Thyroid gland (tissue), 4 donors: ENCODE measurements at regions not wholly inside any gene's neighbourhood (a gene's known extent, or its start where the extent isn't known, plus 50 kb on each side); places are given as distances from the start of the nearest gene placed in this dataset.

Experiments
- DNase-seq, 2 donors: peaks; one replicate each; pipeline ENCODE4 v3.0.0-alpha.2; 2019
- H3K27ac ChIP-seq, 3 donors: fragments of 200-600 bp; sonication (generic); 1 replicate in 2 of 3; 2 replicates in 1 of 3; pipeline ENCODE4 v1.5.1; 2016 to 2019; ENCODE audit warnings: mild to moderate bottlenecking in 1 of 3, moderate library complexity in 1 of 3
- H3K27me3 ChIP-seq: fragments of 200-600 bp; sonication (generic); one replicate; pipeline ENCODE4 v1.5.1; 2019
- H3K36me3 ChIP-seq, 2 donors: fragments of 200-600 bp; sonication (generic); one replicate each; pipeline ENCODE4 v1.5.1; 2016 to 2019
- H3K4me1 ChIP-seq, 2 donors: fragments of 200-600 bp; sonication (generic); one replicate each; pipeline ENCODE4 v1.5.1; 2017 to 2019
- H3K4me3 ChIP-seq, 3 donors: fragments of 200-600 bp; sonication (generic); replicated peaks in 1 of 3; 1 replicate in 2 of 3; 2 replicates in 1 of 3; pipeline ENCODE4 v1.5.1; 2016; ENCODE audit warnings: mild to moderate bottlenecking in 1 of 3
- H3K9me3 ChIP-seq: fragments of 200-600 bp; sonication (generic); one replicate; pipeline ENCODE4 v1.5.1; 2017
- POLR2A ChIP-seq, 2 donors: fragments of 450-650 bp; IDR thresholded peaks; one replicate each; pipeline ENCODE4 v1.6.1; 2017; ENCODE audit warnings: antibody characterized with exemption in 2 of 2, mild to moderate bottlenecking in 2 of 2, moderate library complexity in 1 of 2
- WGBS, 2 donors: methylation state at CpG; one replicate each; pipeline ENCODE4 v1.1.5; 2017; 5-methylcytosine and 5-hydroxymethylcytosine counted together
- intact Hi-C: fragments of 100-400 bp; cut with DNase I; formaldehyde crosslinking; loops from one replicate; pipeline ENCODE4 v1.15.1; 2023
- TF ChIP-seq, protein P1 (sequence below), 6 experiments: fragments of 200-600 bp in 3 of 6; fragments of 450-650 bp in 3 of 6; sonication (generic) in 3 of 6; IDR thresholded peaks; one replicate each; pipeline ENCODE4 v1.5.1; 2016 to 2019; ENCODE audit warnings: antibody characterized with exemption in 6 of 6, mild to moderate bottlenecking in 2 of 6, inconsistent platforms in 1 of 6, moderate library complexity in 1 of 6

DNA sequence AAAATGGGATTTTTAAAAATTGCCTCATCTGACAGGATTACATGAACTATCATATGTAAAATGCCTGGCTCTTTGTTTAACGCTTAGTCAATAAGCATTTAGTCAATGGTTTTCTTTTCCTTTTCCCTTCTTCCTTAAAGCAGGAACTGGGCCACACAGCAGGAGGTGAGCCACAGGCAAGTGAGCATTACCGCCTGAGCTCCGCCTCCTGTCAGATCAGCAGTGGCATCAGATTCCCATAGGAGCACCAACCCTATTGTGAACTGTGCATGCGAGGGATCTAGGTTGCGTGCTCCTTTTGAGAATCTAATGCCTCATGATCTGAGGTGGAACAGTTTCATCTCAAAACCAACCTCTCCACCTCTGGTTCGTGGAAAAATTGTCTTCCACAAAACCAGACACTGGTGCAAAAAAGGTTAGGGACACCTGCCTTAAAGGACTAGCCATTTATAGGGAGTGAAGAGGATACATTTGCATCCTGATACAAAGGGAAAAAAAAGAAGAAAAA, 306.1 kb downstream of the FBXW7 start:
- Histone ChIP-seq H3K9me3 (no peaks in the 10 kb centered on the region), H3K27me3 (no peaks in the 10 kb centered on the region), H3K4me1 (no peaks in the 10 kb centered on the region), H3K36me3 (no peaks in the 10 kb centered on the region), H3K27ac (no peak overlapping the region), H3K4me3 (no peak overlapping the region)
- intact Hi-C loops, result no loop called here
- WGBS, 2 donors, result 93 to 94% methylated on average over 6 of the region's 6 CpGs
- no peak for DNase-seq
- TF ChIP-seq, protein P1, sequence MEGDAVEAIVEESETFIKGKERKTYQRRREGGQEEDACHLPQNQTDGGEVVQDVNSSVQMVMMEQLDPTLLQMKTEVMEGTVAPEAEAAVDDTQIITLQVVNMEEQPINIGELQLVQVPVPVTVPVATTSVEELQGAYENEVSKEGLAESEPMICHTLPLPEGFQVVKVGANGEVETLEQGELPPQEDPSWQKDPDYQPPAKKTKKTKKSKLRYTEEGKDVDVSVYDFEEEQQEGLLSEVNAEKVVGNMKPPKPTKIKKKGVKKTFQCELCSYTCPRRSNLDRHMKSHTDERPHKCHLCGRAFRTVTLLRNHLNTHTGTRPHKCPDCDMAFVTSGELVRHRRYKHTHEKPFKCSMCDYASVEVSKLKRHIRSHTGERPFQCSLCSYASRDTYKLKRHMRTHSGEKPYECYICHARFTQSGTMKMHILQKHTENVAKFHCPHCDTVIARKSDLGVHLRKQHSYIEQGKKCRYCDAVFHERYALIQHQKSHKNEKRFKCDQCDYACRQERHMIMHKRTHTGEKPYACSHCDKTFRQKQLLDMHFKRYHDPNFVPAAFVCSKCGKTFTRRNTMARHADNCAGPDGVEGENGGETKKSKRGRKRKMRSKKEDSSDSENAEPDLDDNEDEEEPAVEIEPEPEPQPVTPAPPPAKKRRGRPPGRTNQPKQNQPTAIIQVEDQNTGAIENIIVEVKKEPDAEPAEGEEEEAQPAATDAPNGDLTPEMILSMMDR (IDR thresholded peaks at IDR 0.05), result no peak
- no peak for TF ChIP-seq POLR2A (IDR thresholded peaks at IDR 0.05)

DNA sequence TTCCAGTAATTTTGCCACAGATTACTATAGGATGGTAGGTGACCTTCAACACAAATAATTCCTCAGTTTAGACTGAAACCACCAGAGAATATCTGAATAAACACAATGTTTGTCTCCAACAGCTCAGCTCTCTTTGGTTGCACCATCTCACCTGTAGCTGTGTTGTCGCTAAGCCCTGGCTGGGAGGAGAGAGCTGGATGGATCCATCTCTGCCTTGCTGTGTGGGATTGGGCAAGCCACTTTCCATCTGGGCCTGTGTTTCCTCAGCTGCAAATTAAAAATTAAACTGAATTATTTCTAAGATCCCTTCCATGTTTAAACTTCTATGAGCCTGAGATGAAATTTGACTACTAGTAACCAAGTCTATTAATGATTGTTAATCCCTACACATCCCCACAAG, 310.2 kb downstream of the FBXW7 start:
- Histone ChIP-seq H3K4me1 (no peaks in the 10 kb centered on the region), H3K9me3 (no peaks in the 10 kb centered on the region), H3K27ac (no peak overlapping the region), H3K4me3 (no peak overlapping the region), H3K36me3 (no peaks in the 10 kb centered on the region), H3K27me3 (no peaks in the 10 kb centered on the region)
- TF ChIP-seq, protein P1 (IDR thresholded peaks at IDR 0.05), result no peak
- TF ChIP-seq POLR2A (IDR thresholded peaks at IDR 0.05), result no peak
- intact Hi-C loops, result no loop called here
- 100% methylated on average over 1 of the region's 1 CpG for WGBS, 2 donors
- DNase-seq, result no peak

DNA sequence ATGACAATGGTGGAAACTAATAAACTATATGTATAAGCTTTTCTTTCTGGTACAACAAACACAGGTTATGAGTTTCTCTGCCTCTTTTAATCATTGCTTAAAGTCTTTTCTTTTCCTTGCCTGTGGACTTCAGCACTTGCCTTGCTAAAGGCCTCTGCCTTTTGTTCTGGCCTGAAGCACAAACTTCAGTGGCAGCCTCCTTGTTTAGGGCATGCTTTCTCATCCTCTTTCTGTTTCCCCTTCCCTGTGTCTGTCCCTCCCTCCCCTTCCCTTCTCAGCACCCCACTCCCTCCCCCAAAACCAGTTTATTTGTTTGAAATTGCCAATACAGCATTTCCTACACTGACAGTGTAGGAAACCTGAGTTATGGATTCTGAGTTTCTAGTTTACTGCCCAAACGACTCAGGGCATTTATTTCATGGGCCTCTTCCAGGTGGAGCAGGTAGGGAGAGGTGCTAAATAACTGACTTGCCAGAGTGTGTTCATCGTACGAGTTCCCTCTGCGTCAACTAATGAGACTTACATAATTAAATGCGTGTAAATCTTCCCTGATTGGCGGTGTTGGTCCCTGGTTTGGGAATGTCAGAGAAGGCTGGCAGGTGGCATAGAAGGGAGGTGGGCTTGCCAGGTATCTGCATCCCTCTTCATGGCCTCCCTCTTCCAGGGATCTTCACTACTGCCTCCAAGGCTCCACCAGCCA, 311.0 kb downstream of the FBXW7 start:
- TF ChIP-seq, protein P1 (IDR thresholded peaks at IDR 0.05), result no peak
- TF ChIP-seq POLR2A (IDR thresholded peaks at IDR 0.05), result no peak
- no peaks in the 10 kb centered on the region for H3K4me1 ChIP-seq
- no peak for DNase-seq
- no peaks in the 10 kb centered on the region for H3K27me3 ChIP-seq
- no peaks in the 10 kb centered on the region for H3K9me3 ChIP-seq
- no peaks in the 10 kb centered on the region for H3K36me3 ChIP-seq
- intact Hi-C loops, result no loop called here
- 90 to 94% methylated on average over 6 of the region's 6 CpGs for WGBS, 2 donors
- no peak overlapping the region for H3K4me3 ChIP-seq
- H3K27ac ChIP-seq, result no peak overlapping the region

DNA sequence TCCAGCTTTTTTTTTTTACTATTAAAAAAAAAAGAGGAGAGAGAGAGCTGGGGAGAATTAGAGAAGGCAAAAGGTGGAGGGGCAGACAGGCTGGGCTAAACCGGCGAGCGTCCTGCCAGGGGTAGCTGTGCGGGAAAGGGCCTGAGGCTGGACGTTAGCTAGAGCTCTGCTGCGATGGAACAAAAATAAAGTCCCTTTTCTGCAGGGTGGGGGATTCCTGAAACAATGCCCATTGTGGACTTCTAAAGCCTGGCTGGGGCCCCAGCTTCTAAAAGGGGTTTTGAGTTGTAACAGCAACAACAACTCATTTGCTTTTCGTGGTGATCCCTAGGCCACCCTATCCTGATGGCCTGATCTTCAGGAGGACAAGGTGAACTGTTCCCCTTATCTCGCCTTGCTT, 311.7 kb downstream of the FBXW7 start:
- Histone ChIP-seq H3K27me3 (no peaks in the 10 kb centered on the region), H3K27ac (no peak overlapping the region), H3K36me3 (no peaks in the 10 kb centered on the region), H3K9me3 (no peaks in the 10 kb centered on the region), H3K4me1 (no peaks in the 10 kb centered on the region), H3K4me3 (no peak overlapping the region)
- no peak for TF ChIP-seq POLR2A (IDR thresholded peaks at IDR 0.05)
- TF ChIP-seq, protein P1 (IDR thresholded peaks at IDR 0.05), result no peak
- DNase-seq, result no peak
- WGBS, 2 donors, result 81 to 83% methylated on average over 8 of the region's 8 CpGs
- intact Hi-C loops, result no loop called here

DNA sequence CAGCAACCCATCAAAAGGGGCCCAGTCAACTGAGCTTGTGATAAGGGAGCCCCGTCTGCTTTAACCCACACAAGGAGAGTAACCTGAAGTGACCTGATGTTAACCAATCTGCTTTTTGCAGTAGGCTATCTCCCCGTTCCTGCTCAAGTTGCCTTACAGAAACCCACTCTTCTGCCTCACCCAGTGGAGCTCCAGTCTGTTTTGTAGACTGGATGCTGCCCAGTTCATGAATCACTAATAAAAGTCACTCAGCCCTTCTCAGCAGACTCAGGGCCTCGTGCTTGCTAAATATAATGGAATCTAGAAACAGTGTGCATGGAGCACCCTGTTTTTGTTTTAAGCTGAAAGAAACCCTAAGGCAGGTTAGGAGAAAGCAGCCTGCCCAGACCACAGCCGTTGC, 312.3 kb downstream of the FBXW7 start:
- H3K4me1 ChIP-seq, result no peaks in the 10 kb centered on the region
- H3K36me3 ChIP-seq, result no peaks in the 10 kb centered on the region
- no peak for DNase-seq
- no peaks in the 10 kb centered on the region for H3K9me3 ChIP-seq
- intact Hi-C loops, result no loop called here
- H3K27me3 ChIP-seq, result no peaks in the 10 kb centered on the region
- no peak for TF ChIP-seq POLR2A (IDR thresholded peaks at IDR 0.05)
- TF ChIP-seq, protein P1 (IDR thresholded peaks at IDR 0.05), result no peak
- no peak overlapping the region for H3K27ac ChIP-seq
- H3K4me3 ChIP-seq, result no peak overlapping the region
- WGBS, 2 donors, result 93 to 97% methylated on average over 4 of the region's 4 CpGs
